Thoracic aorta (tissue), 2 donors: ENCODE measurements at regions not wholly inside any gene's neighbourhood (a gene's known extent, or its start where the extent isn't known, plus 50 kb on each side); places are given as distances from the start of the nearest gene placed in this dataset.

Experiments
- ATAC-seq: fragments of 150-250 bp; one replicate; pipeline ENCODE4 v1.8.0; 2017; ENCODE audit warnings: low read depth; ENCODE audit not compliant: insufficient number of reproducible peaks, low FRiP score
- DNase-seq: peaks from one replicate; pipeline ENCODE4 v3.0.0-alpha.2; 2020; ENCODE audit warnings: low spot score
- H3K27ac ChIP-seq, 2 donors: fragments of 200-600 bp; sonication (generic); 1 replicate in 1 of 2; 2 replicates in 1 of 2; pipeline ENCODE4 v1.5.1; 2016; ENCODE audit warnings: mild to moderate bottlenecking in 2 of 2, moderate library complexity in 2 of 2
- H3K27me3 ChIP-seq: fragments of 200-600 bp; sonication (generic); replicated peaks from 2 replicates; pipeline ENCODE4 v1.6.0; 2016; ENCODE audit warnings: mild to moderate bottlenecking; ENCODE audit not compliant: insufficient read depth
- H3K36me3 ChIP-seq: fragments of 200-600 bp; sonication (generic); one replicate; pipeline ENCODE4 v1.5.1; 2016
- H3K4me1 ChIP-seq, 2 donors: fragments of 200-600 bp; sonication (generic); 1 replicate in 1 of 2; 2 replicates in 1 of 2; pipeline versions ENCODE4 v1.5.1 to v1.6.0; 2016; ENCODE audit warnings: low read depth in 2 of 2, mild to moderate bottlenecking in 1 of 2; ENCODE audit not compliant: control insufficient read depth in 1 of 2
- H3K4me3 ChIP-seq: fragments of 200-600 bp; sonication (generic); 2 replicates; pipeline ENCODE4 v1.5.1; 2016; ENCODE audit warnings: mild to moderate bottlenecking
- H3K9me3 ChIP-seq: fragments of 200-600 bp; sonication (generic); 2 replicates; pipeline ENCODE4 v1.5.1; 2016
- CTCF ChIP-seq: fragments of 200-600 bp; sonication (generic); IDR thresholded peaks from one replicate; pipeline ENCODE4 v1.5.1; 2019; ENCODE audit warnings: antibody characterized with exemption

GRCh38 chr2:238714038-238714528 lies 133.8 kb upstream of the TWIST2 start:
- Histone ChIP-seq H3K9me3 (no peaks in the 10 kb centered on the region), H3K4me3 (no peak overlapping the region), H3K4me1 (peaks cover 10 to 20% of the 10 kb centered on the region in 2 donors), H3K36me3 (no peaks in the 10 kb centered on the region), H3K27ac (no peak overlapping the region), H3K27me3 (no peaks in the 10 kb centered on the region)
- DNase-seq (no peak), ATAC-seq (no peak)
- no peak for TF ChIP-seq CTCF

GRCh38 chr2:238716171-238716570 lies 131.7 kb upstream of the TWIST2 start:
- ATAC-seq (no peak), DNase-seq (no peak)
- peaks cover 0 to 4% of the 10 kb centered on the region in 2 donors for H3K4me1 ChIP-seq
- no peak overlapping the region for H3K27ac ChIP-seq
- H3K4me3 ChIP-seq, result no peak overlapping the region
- H3K27me3 ChIP-seq, result no peaks in the 10 kb centered on the region
- TF ChIP-seq CTCF, result no peak
- H3K36me3 ChIP-seq, result no peaks in the 10 kb centered on the region
- H3K9me3 ChIP-seq, result no peaks in the 10 kb centered on the region

- H3K36me3 ChIP-seq, result no peaks in the 10 kb centered on the region
- peaks cover 0 to 4% of the 10 kb centered on the region in 2 donors for H3K4me1 ChIP-seq
- no peaks in the 10 kb centered on the region for H3K9me3 ChIP-seq
- TF ChIP-seq CTCF, result no peak
- H3K27ac ChIP-seq, result no peak overlapping the region
- DNase-seq, result no peak
- no peak overlapping the region for H3K4me3 ChIP-seq
- ATAC-seq, result no peak
- no peaks in the 10 kb centered on the region for H3K27me3 ChIP-seq
These were observed 131.3 kb upstream of the TWIST2 start for GRCh38 chr2:238716585-238716984.

DNA sequence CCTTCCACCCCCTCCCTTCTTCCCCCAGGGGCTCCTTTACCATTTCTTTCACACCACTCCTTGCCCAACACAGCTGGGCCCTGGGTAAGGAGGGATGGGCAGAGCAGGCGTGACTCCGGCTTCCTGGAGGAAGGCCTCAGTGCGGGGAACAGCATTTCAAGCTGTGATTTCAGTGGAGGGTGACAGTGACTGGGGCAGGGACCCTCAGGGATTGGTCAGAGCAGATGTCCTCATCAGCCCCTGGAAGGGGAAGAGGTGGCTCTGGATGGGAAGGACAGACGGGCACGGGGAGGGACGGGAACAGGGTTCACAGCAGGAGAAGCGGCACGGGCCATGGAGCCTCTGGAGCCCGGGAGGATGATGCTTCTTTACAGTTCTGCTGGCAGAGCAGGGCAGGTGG lies 130.8 kb upstream of the TWIST2 start:
- DNase-seq, result no peak
- peaks cover 0 to 4% of the 10 kb centered on the region in 2 donors for H3K4me1 ChIP-seq
- no peaks in the 10 kb centered on the region for H3K9me3 ChIP-seq
- no peaks in the 10 kb centered on the region for H3K27me3 ChIP-seq
- TF ChIP-seq CTCF, result no peak
- no peak overlapping the region for H3K4me3 ChIP-seq
- no peaks in the 10 kb centered on the region for H3K36me3 ChIP-seq
- no peak for ATAC-seq
- H3K27ac ChIP-seq, result no peak overlapping the region

- Histone ChIP-seq H3K4me3 (no peak overlapping the region), H3K27ac (no peak overlapping the region), H3K36me3 (no peaks in the 10 kb centered on the region), H3K27me3 (no peaks in the 10 kb centered on the region), H3K4me1 (no peaks in the 10 kb centered on the region), H3K9me3 (no peaks in the 10 kb centered on the region)
- ATAC-seq, result no peak
- TF ChIP-seq CTCF, result no peak
- no peak for DNase-seq
These were observed 128.2 kb upstream of the TWIST2 start for GRCh38 chr2:238719641-238720040.
